ENCODE measurements at regions not wholly inside any gene's neighbourhood (a gene's known extent, or its start where the extent isn't known, plus 50 kb on each side); places are given as distances from the start of the nearest gene placed in this dataset.

DNA sequence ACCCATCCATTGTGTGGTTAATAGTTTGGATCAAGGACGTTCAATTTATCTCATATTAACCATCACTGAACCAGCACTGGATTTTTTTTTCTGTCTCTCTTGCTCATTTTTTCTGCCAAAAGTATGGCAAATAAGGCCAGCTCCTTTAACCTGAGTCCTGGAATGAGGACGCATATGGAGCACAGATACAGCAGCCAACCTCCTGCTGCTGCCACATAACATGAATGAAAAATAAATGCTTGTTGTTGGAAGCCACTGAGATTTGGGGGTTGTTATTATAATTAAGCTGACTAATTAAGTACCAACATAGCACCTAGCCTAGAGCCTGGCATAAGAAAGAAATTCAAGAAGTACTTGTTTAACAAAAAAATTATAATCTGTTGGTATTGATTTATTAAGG is 335.3 kb upstream of the DUSP10 start:
- TF ChIP-seq ZNF565 (CRISPR knock-in tag; conservative IDR thresholded peaks at IDR 0.05; ENCODE audit: low read depth) (no peak), BACH2 (CRISPR knock-in tag; IDR thresholded peaks at IDR 0.05; ENCODE audit: borderline replicate concordance) (no peak), CSDC2 (CRISPR knock-in tag; IDR thresholded peaks at IDR 0.05) (no peak), OSR1 (CRISPR knock-in tag; IDR thresholded peaks at IDR 0.05) (no peak), ARNTL (CRISPR knock-in tag; IDR thresholded peaks at IDR 0.05; ENCODE audit: borderline replicate concordance, low read depth) (no peak)

All from SK-N-SH treated with all-trans-retinoic acid at 6 μM for 48 hours (cell line).